Left ventricle myocardium inferior (tissue), 1 donor: ENCODE measurements at regions not wholly inside any gene's neighbourhood (a gene's known extent, or its start where the extent isn't known, plus 50 kb on each side); places are given as distances from the start of the nearest gene placed in this dataset.

Source experiments
- DNase-seq: peaks from one replicate; pipeline ENCODE4 v3.0.0-alpha.2; 2020
- H3K27ac ChIP-seq: fragments of 200-600 bp; replicated peaks from 2 replicates; pipeline ENCODE4 v1.8.0; 2021
- H3K27me3 ChIP-seq: fragments of 200-600 bp; 2 replicates; pipeline ENCODE4 v1.8.0; 2021; ENCODE audit warnings: low read depth
- H3K36me3 ChIP-seq: fragments of 200-600 bp; 2 replicates; pipeline ENCODE4 v1.8.0; 2021
- H3K4me1 ChIP-seq: fragments of 200-600 bp; 2 replicates; pipeline ENCODE4 v1.8.0; 2021
- H3K4me3 ChIP-seq: fragments of 200-600 bp; 2 replicates; pipeline ENCODE4 v1.8.0; 2021; ENCODE audit warnings: mild to moderate bottlenecking, moderate library complexity
- H3K9me3 ChIP-seq: fragments of 200-600 bp; replicated peaks from 2 replicates; pipeline ENCODE4 v1.8.0; 2021
- CTCF ChIP-seq: fragments of 200-600 bp; IDR thresholded peaks from 2 replicates; pipeline ENCODE4 v1.8.0; 2021; ENCODE audit warnings: antibody characterized with exemption, mild to moderate bottlenecking, borderline replicate concordance
- intact Hi-C: fragments of 100-400 bp; cut with micrococcal nuclease; formaldehyde crosslinking; loops from one replicate; pipeline ENCODE4 v1.11.0; 2022
- donor health status: DM: no; HTN: yes; CAD: no; lungs with severe emphysema.

DNA sequence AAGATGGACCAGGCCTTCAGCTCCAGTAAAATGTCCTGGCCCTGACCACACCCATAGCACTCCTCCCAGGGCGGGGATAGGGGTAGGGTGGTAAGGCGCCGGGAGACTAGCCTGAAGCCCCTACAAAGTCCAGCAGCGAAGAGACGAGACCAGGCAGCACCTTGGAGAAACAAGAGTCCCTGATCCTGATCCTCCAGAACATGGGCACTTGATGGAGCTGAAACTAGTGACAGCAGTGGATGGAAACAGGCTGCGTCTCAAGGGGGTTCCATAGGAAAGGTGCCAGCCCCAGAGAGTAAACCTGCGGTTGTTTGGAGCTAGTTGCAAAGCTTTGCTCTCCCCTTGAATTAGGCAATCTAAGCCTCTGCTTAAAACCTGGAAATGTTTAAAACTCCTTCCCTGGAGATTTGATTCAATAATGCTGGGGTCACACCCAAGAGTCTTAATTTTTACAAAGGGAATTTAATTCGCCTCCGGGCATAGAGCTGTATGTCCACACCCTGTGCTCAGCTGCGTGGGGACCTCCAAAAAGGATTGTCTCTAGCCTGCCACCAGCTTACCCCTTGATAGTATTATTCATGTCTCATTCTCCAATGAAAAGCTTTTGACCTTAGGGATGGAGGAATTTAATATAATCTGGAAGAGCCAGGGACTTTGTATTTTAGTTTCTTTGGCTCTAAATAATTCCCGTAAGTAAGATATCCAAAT, 258.6 kb downstream of the PMP22 start:
- Histone ChIP-seq H3K36me3 (no peaks in the 10 kb centered on the region), H3K4me3 (no peak overlapping the region), H3K27ac (no peak overlapping the region), H3K9me3 (no peaks in the 10 kb centered on the region), H3K27me3 (no peaks in the 10 kb centered on the region), H3K4me1 (no peaks in the 10 kb centered on the region)
- no peak for DNase-seq
- no peak for TF ChIP-seq CTCF
- intact Hi-C loops, result no loop called here

DNA sequence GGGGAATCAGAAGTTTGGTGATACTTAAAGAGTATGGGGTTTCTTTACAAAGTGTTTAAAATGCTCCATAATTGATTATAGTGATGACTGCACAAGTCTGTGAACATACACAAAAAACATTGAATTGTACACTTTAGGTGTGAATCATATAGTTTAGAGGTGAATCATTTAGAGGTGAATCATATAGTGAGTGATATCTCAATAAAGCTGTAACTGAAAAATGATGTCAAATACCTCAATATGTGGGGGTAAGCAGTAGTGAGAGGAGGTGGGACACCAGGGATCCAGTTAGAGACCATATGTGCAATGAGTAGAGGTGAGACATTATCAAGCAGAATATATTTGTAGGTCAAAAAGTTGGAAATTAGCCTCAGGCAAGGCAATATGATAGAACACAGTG, 264.5 kb downstream of the PMP22 start:
- Histone ChIP-seq H3K4me3 (no peak overlapping the region), H3K36me3 (no peaks in the 10 kb centered on the region), H3K27ac (no peak overlapping the region), H3K4me1 (no peaks in the 10 kb centered on the region), H3K27me3 (no peaks in the 10 kb centered on the region), H3K9me3 (no peaks in the 10 kb centered on the region)
- intact Hi-C loops, result no loop called here
- DNase-seq, result no peak
- no peak for TF ChIP-seq CTCF

DNA sequence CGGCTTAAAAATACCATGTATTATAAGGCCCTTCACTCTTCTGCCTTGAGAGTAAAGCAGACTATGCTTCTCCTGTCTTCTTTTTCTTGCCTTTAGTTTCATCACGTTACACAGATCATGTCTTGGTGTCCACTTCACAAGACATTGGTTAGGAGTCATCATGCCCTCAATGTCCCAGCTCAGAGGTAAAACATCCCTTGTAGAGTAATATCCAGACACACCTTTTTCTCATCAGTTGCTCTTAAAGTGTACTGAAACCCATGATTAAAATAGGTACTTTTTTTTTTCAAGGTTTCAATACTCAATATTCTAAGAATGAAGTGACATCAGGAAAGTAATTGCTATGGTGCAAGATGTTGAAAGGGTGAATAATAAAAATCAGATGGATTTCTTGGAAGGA, 267.8 kb downstream of the PMP22 start:
- DNase-seq, result no peak
- Histone ChIP-seq H3K4me3 (no peak overlapping the region), H3K27me3 (no peaks in the 10 kb centered on the region), H3K27ac (no peak overlapping the region), H3K36me3 (no peaks in the 10 kb centered on the region), H3K4me1 (no peaks in the 10 kb centered on the region), H3K9me3 (no peaks in the 10 kb centered on the region)
- intact Hi-C loops, result no loop called here
- TF ChIP-seq CTCF, result no peak

DNA sequence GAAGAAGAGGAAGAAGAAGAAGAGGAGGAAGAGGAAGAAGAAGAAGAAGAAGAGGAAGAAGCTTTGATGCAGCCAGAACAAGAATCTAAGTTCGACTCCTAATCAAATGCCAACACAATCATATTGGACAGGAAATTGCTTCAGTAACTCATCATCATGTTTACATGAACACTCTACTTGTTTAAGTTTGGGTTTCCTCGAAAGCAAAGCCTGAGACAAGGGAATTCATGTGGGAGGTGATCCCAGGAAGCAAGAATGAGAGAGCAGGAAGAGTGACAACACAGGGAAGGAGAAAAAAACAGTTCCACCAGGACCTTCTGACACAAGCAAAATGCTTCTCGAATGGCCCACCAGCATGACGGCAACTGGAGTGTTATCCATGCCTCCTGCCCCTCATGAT, 279.0 kb downstream of the PMP22 start:
- no peak for TF ChIP-seq CTCF
- intact Hi-C loops, result no loop called here
- H3K36me3 ChIP-seq, result no peaks in the 10 kb centered on the region
- H3K27ac ChIP-seq, result no peak overlapping the region
- H3K27me3 ChIP-seq, result peaks cover 18% of the 10 kb centered on the region
- H3K4me1 ChIP-seq, result no peaks in the 10 kb centered on the region
- DNase-seq, result no peak
- H3K9me3 ChIP-seq, result no peaks in the 10 kb centered on the region
- no peak overlapping the region for H3K4me3 ChIP-seq

DNA sequence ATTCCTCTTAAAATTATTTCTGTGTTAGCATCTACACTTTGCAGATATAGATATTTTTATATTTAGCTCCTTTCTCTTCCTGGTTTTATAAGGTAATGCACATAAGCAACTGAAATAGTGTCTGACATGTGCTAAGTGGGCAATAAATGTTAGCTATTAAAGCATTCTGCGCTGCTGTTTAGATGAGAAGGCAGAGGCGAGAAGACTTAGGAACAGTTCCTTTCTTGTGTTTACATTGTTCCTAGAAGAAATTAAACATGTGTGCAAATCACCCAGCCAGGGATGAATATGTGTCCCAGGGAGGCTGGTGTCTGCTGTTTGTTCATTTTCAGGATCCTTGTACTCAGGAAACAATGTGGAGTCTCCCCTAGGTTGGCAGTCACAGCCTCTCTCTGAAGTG, 292.3 kb downstream of the PMP22 start:
- no peak for TF ChIP-seq CTCF
- Histone ChIP-seq H3K4me1 (no peaks in the 10 kb centered on the region), H3K27ac (no peak overlapping the region), H3K27me3 (peaks cover 34% of the 10 kb centered on the region), H3K36me3 (no peaks in the 10 kb centered on the region), H3K4me3 (no peak overlapping the region), H3K9me3 (peaks cover 29% of the 10 kb centered on the region)
- intact Hi-C loops, result no loop called here
- no peak for DNase-seq
